H9 (cell line): ENCODE measurements at regions not wholly inside any gene's neighbourhood (a gene's known extent, or its start where the extent isn't known, plus 50 kb on each side); places are given as distances from the start of the nearest gene placed in this dataset.
A peak's percentile ranks its signal among the peaks of the same experiment; 100 is the strongest.

Source experiments
- DNase-seq: peaks from one replicate; pipeline ENCODE4 v3.0.0-alpha.2; 2017
- H2AFZ ChIP-seq: one replicate; pipeline ENCODE4 v1.6.1; 2013; ENCODE audit warnings: mild to moderate bottlenecking, low read length, control low read depth, moderate library complexity
- H2AK5ac ChIP-seq: 2 replicates; pipeline ENCODE4 v1.6.1; 2013; ENCODE audit warnings: low read length, control low read depth, mixed read lengths; ENCODE audit not compliant: insufficient read length
- H2BK120ac ChIP-seq: one replicate; pipeline ENCODE4 v1.6.1; 2013; ENCODE audit warnings: low read depth, mild to moderate bottlenecking, low read length, control low read depth, inconsistent platforms; ENCODE audit not compliant: poor library complexity, severe bottlenecking
- H2BK12ac ChIP-seq: 2 replicates; pipeline ENCODE4 v1.6.1; 2013; ENCODE audit warnings: low read length, control low read depth, mixed read lengths, low read depth; ENCODE audit not compliant: insufficient read length
- H2BK15ac ChIP-seq: 2 replicates; pipeline ENCODE4 v1.6.1; 2013; ENCODE audit warnings: low read depth, low read length, control low read depth
- H2BK20ac ChIP-seq: one replicate; pipeline ENCODE4 v1.6.1; 2013; ENCODE audit warnings: low read depth, mild to moderate bottlenecking, low read length, control low read depth, inconsistent platforms; ENCODE audit not compliant: poor library complexity, severe bottlenecking
- H2BK5ac ChIP-seq: 2 replicates; pipeline ENCODE4 v1.6.1; 2013; ENCODE audit warnings: low read length, control low read depth, mixed read lengths; ENCODE audit not compliant: insufficient read length
- H3K14ac ChIP-seq: 2 replicates; pipeline ENCODE4 v1.6.1; 2013; ENCODE audit warnings: low read length, control low read depth; ENCODE audit not compliant: insufficient read depth
- H3K18ac ChIP-seq: 2 replicates; pipeline ENCODE4 v1.6.1; 2013; ENCODE audit warnings: low read depth, mild to moderate bottlenecking, mixed read lengths, low read length, control low read depth; ENCODE audit not compliant: insufficient read length
- H3K23ac ChIP-seq: 2 replicates; pipeline ENCODE4 v1.6.1; 2013; ENCODE audit warnings: low read length, control low read depth, mixed read lengths, low read depth; ENCODE audit not compliant: insufficient read length
- H3K23me2 ChIP-seq: 2 replicates; pipeline ENCODE4 v1.6.1; 2013; ENCODE audit warnings: low read depth, mild to moderate bottlenecking, mixed read lengths, low read length, control low read depth; ENCODE audit not compliant: insufficient read length, poor library complexity, severe bottlenecking
- H3K27ac ChIP-seq: 2 replicates; pipeline ENCODE4 v1.5.1; 2013; ENCODE audit warnings: low read length, control low read depth, mixed read lengths, low read depth; ENCODE audit not compliant: insufficient read length
- H3K27me3 ChIP-seq: 2 replicates; pipeline ENCODE4 v1.6.1; 2013; ENCODE audit warnings: low read length, control low read depth, inconsistent platforms; ENCODE audit not compliant: insufficient read depth
- H3K4ac ChIP-seq: 2 replicates; pipeline ENCODE4 v1.6.1; 2013; ENCODE audit warnings: low read depth, mild to moderate bottlenecking, control low read depth, inconsistent platforms, low read length, moderate library complexity
- H3K4me1 ChIP-seq: 2 replicates; pipeline ENCODE4 v1.6.1; 2013; ENCODE audit warnings: low read length, control low read depth, inconsistent platforms; ENCODE audit not compliant: insufficient read depth
- H3K4me2 ChIP-seq: 2 replicates; pipeline ENCODE4 v1.6.1; 2013; ENCODE audit warnings: low read length, control low read depth, mixed read lengths; ENCODE audit not compliant: insufficient read length, insufficient read depth
- H3K56ac ChIP-seq: 2 replicates; pipeline ENCODE4 v1.6.1; 2013; ENCODE audit warnings: low read depth, mild to moderate bottlenecking, mixed read lengths, low read length, control low read depth; ENCODE audit not compliant: insufficient read length
- H3K79me1 ChIP-seq: 2 replicates; pipeline ENCODE4 v1.6.1; 2013; ENCODE audit warnings: low read depth, mild to moderate bottlenecking, moderate library complexity, low read length, control low read depth, inconsistent platforms; ENCODE audit not compliant: insufficient read depth, poor library complexity, severe bottlenecking
- H3K79me2 ChIP-seq: 2 replicates; pipeline ENCODE4 v1.6.1; 2013; ENCODE audit warnings: low read length, control low read depth, inconsistent platforms; ENCODE audit not compliant: insufficient read depth
- H3K9ac ChIP-seq: 2 replicates; pipeline ENCODE4 v1.6.1; 2013; ENCODE audit warnings: low read length, control low read depth, mixed read lengths; ENCODE audit not compliant: insufficient read length; ENCODE audit errors: extremely low read depth
- H3K9me3 ChIP-seq: one replicate; pipeline ENCODE4 v1.6.1; 2013; ENCODE audit warnings: low read depth, low read length, inconsistent platforms; ENCODE audit not compliant: control insufficient read depth
- H3T11ph ChIP-seq: one replicate; pipeline ENCODE4 v1.6.1; 2013; ENCODE audit warnings: mild to moderate bottlenecking, low read length, control low read depth, inconsistent platforms
- H4K20me1 ChIP-seq: one replicate; pipeline ENCODE4 v1.6.1; 2013; ENCODE audit not compliant: control insufficient read depth, insufficient read length, insufficient read depth
- H4K5ac ChIP-seq: 2 replicates; pipeline ENCODE4 v1.6.1; 2013; ENCODE audit warnings: low read depth, mild to moderate bottlenecking, mixed read lengths, low read length, control low read depth; ENCODE audit not compliant: insufficient read length
- H4K8ac ChIP-seq: replicated peaks from 2 replicates; pipeline ENCODE4 v1.6.1; 2013; ENCODE audit warnings: low read length, control low read depth, mixed read lengths, low read depth; ENCODE audit not compliant: insufficient read length
- H4K91ac ChIP-seq: 2 replicates; pipeline ENCODE4 v1.6.1; 2013; ENCODE audit warnings: low read depth, mild to moderate bottlenecking, moderate library complexity, mixed read lengths, low read length, control low read depth; ENCODE audit not compliant: insufficient read length
- H3K27ac Mint-ChIP-seq, 3 experiments: 2 replicates in 2 of 3; 3 replicates in 1 of 3; pipeline ENCODE4 v1.8.0; 2020 to 2021; ENCODE audit warnings: mixed read lengths in 3 of 3, mild to moderate bottlenecking in 1 of 3, moderate library complexity in 1 of 3
- H3K27me3 Mint-ChIP-seq: 2 replicates; pipeline ENCODE4 v1.8.0; 2021; ENCODE audit warnings: low read depth, mild to moderate bottlenecking, moderate library complexity, mixed read lengths
- H3K36me3 Mint-ChIP-seq, 3 experiments: 2 replicates in 2 of 3; 3 replicates in 1 of 3; pipeline ENCODE4 v1.8.0; 2020 to 2021; ENCODE audit warnings: low read depth in 3 of 3, mixed read lengths in 3 of 3; ENCODE audit not compliant: insufficient read depth in 1 of 3
- H3K4me1 Mint-ChIP-seq, 2 experiments: 2 replicates each; pipeline ENCODE4 v1.8.0; 2020; ENCODE audit warnings: mixed read lengths in 2 of 2
- H3K4me3 Mint-ChIP-seq, 2 experiments: 2 replicates in 1 of 2; 3 replicates in 1 of 2; pipeline ENCODE4 v1.8.0; 2020 to 2021; ENCODE audit warnings: mild to moderate bottlenecking in 2 of 2, mixed read lengths in 2 of 2, moderate library complexity in 1 of 2
- H3K9me3 Mint-ChIP-seq, 2 experiments: 2 replicates in 1 of 2; 3 replicates in 1 of 2; pipeline ENCODE4 v1.8.0; 2020; ENCODE audit warnings: mild to moderate bottlenecking in 2 of 2, mixed read lengths in 2 of 2, moderate library complexity in 1 of 2
- TF ChIP-seq, protein P1 (sequence below): fragments of 200-600 bp; sonication (generic); conservative IDR thresholded peaks from 3 replicates; pipeline ENCODE4 v1.8.0; 2021; ENCODE audit warnings: antibody characterized with exemption, mild to moderate bottlenecking

DNA sequence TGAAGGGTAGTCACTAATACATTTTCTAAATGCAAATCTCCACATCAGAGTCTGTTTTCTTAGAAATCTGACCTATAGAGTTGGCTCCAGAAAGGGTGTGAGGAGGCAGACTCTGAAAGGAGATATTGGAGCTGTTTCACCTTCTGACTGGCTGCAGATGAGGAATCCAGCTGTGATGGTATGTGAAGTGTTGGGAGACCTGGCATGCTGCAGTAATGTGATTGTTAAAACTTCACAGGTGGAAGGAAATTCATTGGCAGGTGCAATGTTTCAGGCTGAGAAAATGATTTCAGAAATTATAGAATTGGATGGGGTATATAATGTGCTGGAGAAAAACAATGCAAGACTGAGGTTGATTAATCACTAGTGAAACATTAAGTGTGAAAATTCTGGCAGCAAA, 1134.0 kb upstream of the LRRN3 start:
- Histone ChIP-seq H2BK120ac (no peak overlapping the region), H3K79me2 (no peaks in the 10 kb centered on the region), H2BK12ac (no peak overlapping the region), H4K5ac (no peak overlapping the region), H2AK5ac (no peak overlapping the region), H4K91ac (no peak overlapping the region), H3K56ac (no peak overlapping the region), H2BK15ac (no peak overlapping the region), H3K23me2 (no peaks in the 10 kb centered on the region), H2BK20ac (no peak overlapping the region), H3K9me3 (no peaks in the 10 kb centered on the region), H3K79me1 (no peaks in the 10 kb centered on the region), H4K20me1 (no peaks in the 10 kb centered on the region), H3K27ac (no peak overlapping the region), H3K14ac (no peak overlapping the region), H2BK5ac (no peak overlapping the region), H3K9ac (no peak overlapping the region), H3K4ac (no peak overlapping the region), H3K18ac (no peak overlapping the region), H3K4me2 (no peak overlapping the region), H3K4me1 (peaks cover 2% of the 10 kb centered on the region; the same call in 1 of the 2 replicates), H3T11ph (no peak overlapping the region), H4K8ac (no peak overlapping the region), H2AFZ (no peak overlapping the region), H3K27me3 (no peaks in the 10 kb centered on the region), H3K23ac (no peak overlapping the region)
- H3K27ac Mint-ChIP-seq, result peak overlapping the region in 1 of 3 experiments; percentile 27; a peak in 1 of 7 replicates
- H3K4me3 Mint-ChIP-seq, result no peak overlapping the region
- peaks cover 3% of the 10 kb centered on the region in 2 experiments; a peak in 3 of 5 replicates for H3K9me3 Mint-ChIP-seq
- DNase-seq, result no peak
- TF ChIP-seq, protein P1, sequence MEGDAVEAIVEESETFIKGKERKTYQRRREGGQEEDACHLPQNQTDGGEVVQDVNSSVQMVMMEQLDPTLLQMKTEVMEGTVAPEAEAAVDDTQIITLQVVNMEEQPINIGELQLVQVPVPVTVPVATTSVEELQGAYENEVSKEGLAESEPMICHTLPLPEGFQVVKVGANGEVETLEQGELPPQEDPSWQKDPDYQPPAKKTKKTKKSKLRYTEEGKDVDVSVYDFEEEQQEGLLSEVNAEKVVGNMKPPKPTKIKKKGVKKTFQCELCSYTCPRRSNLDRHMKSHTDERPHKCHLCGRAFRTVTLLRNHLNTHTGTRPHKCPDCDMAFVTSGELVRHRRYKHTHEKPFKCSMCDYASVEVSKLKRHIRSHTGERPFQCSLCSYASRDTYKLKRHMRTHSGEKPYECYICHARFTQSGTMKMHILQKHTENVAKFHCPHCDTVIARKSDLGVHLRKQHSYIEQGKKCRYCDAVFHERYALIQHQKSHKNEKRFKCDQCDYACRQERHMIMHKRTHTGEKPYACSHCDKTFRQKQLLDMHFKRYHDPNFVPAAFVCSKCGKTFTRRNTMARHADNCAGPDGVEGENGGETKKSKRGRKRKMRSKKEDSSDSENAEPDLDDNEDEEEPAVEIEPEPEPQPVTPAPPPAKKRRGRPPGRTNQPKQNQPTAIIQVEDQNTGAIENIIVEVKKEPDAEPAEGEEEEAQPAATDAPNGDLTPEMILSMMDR, result no peak
- H3K36me3 Mint-ChIP-seq, result no peaks in the 10 kb centered on the region; a peak in 1 of 7 replicates
- H3K4me1 Mint-ChIP-seq, result peaks cover 9 to 15% of the 10 kb centered on the region in 2 experiments
- no peaks in the 10 kb centered on the region for H3K27me3 Mint-ChIP-seq
